GM06990 (cell line): ENCODE measurements at regions not wholly inside any gene's neighbourhood (a gene's known extent, or its start where the extent isn't known, plus 50 kb on each side); places are given as distances from the start of the nearest gene placed in this dataset.

Experiments
- DNase-seq: peaks from one replicate; pipeline ENCODE4 v3.0.0-alpha.2; 2011; ENCODE audit not compliant: insufficient read length; ENCODE audit errors: extremely low read depth
- H3K27me3 ChIP-seq: replicated peaks from 2 replicates; pipeline ENCODE4 v1.6.0; 2011; ENCODE audit warnings: low read length; ENCODE audit not compliant: control insufficient read depth, insufficient read depth
- H3K36me3 ChIP-seq: 2 replicates; pipeline ENCODE4 v1.5.1; 2011; ENCODE audit warnings: low read length; ENCODE audit not compliant: control insufficient read depth, insufficient read depth
- H3K4me3 ChIP-seq: replicated peaks from 2 replicates; pipeline ENCODE4 v1.5.1; 2011; ENCODE audit warnings: low read depth, mild to moderate bottlenecking, control low read depth, low read length
- CTCF ChIP-seq: IDR thresholded peaks from 2 replicates; pipeline ENCODE4 v1.5.1; 2011; ENCODE audit warnings: low read length, control low read depth, mild to moderate bottlenecking, inconsistent platforms; ENCODE audit not compliant: insufficient read depth, poor library complexity, severe bottlenecking

GRCh38 chr17:73929860-73930430, 273.5 kb upstream of the RPL38 start:
- Histone ChIP-seq H3K27me3 (no peaks in the 10 kb centered on the region; the same call in 1 of the 2 replicates), H3K36me3 (no peaks in the 10 kb centered on the region), H3K4me3 (no peak overlapping the region)
- TF ChIP-seq CTCF = no peak
- DNase-seq = no peak

GRCh38 chr17:73932216-73932749, 271.2 kb upstream of the RPL38 start:
- no peak for TF ChIP-seq CTCF

GRCh38 chr17:73933164-73933766, 270.2 kb upstream of the RPL38 start:
- no peak for TF ChIP-seq CTCF
- DNase-seq = no peak
- no peak overlapping the region for H3K4me3 ChIP-seq
- no peaks in the 10 kb centered on the region for H3K27me3 ChIP-seq
- H3K36me3 ChIP-seq = no peaks in the 10 kb centered on the region

More at GRCh38 chr17:73932216-73932749, 271.2 kb upstream of the RPL38 start:
- Histone ChIP-seq H3K27me3 (no peaks in the 10 kb centered on the region), H3K36me3 (no peaks in the 10 kb centered on the region), H3K4me3 (no peak overlapping the region)
- DNase-seq = no peak

- Histone ChIP-seq H3K27me3 (no peaks in the 10 kb centered on the region), H3K36me3 (no peaks in the 10 kb centered on the region), H3K4me3 (no peak overlapping the region)
- DNase-seq = no peak
- no peak for TF ChIP-seq CTCF
Measured at GRCh38 chr17:73933871-73934270, 269.6 kb upstream of the RPL38 start.

GRCh38 chr17:73934696-73935095, 268.8 kb upstream of the RPL38 start:
- no peak for DNase-seq
- Histone ChIP-seq H3K36me3 (no peaks in the 10 kb centered on the region), H3K4me3 (no peak overlapping the region), H3K27me3 (no peaks in the 10 kb centered on the region)
- no peak for TF ChIP-seq CTCF
